GM18858 (cell line): ENCODE measurements at regions not wholly inside any gene's neighbourhood (a gene's known extent, or its start where the extent isn't known, plus 50 kb on each side); places are given as distances from the start of the nearest gene placed in this dataset.

Experiments
- ATAC-seq: cut with Tn5 transposase; IDR thresholded peaks from one replicate; pipeline ENCODE4 v1.9.1; 2021; ENCODE audit not compliant: unreplicated experiment

GRCh38 chr2:65662654-65663432, 230.4 kb upstream of the SPRED2 start:
- no peak for ATAC-seq

GRCh38 chr2:65661980-65662653, 229.7 kb upstream of the SPRED2 start:
- no peak for ATAC-seq

- no peak for ATAC-seq
These were observed 227.9 kb upstream of the SPRED2 start for GRCh38 chr2:65660340-65660739.

- no peak for ATAC-seq
These were observed 226.5 kb upstream of the SPRED2 start for GRCh38 chr2:65658881-65659280.

GRCh38 chr2:65658266-65658665, 225.9 kb upstream of the SPRED2 start:
- ATAC-seq, result no peak

GRCh38 chr2:65656160-65656718, 223.8 kb upstream of the SPRED2 start:
- ATAC-seq, result no peak

GRCh38 chr2:65655000-65655399, 222.6 kb upstream of the SPRED2 start:
- ATAC-seq, result no peak

- no peak for ATAC-seq
These were observed 222.1 kb upstream of the SPRED2 start for GRCh38 chr2:65654496-65654895.

- ATAC-seq, result no peak
These were observed 219.7 kb upstream of the SPRED2 start for GRCh38 chr2:65652066-65652465.

- ATAC-seq, result no peak
These were observed 217.6 kb upstream of the SPRED2 start for GRCh38 chr2:65649811-65650589.

GRCh38 chr2:65647249-65647842, 214.9 kb upstream of the SPRED2 start:
- no peak for ATAC-seq

GRCh38 chr2:65640793-65641103, 208.3 kb upstream of the SPRED2 start:
- no peak for ATAC-seq

- no peak for ATAC-seq
These were observed 206.9 kb upstream of the SPRED2 start for GRCh38 chr2:65639156-65639864.

- ATAC-seq, result no peak
These were observed 206.0 kb upstream of the SPRED2 start for GRCh38 chr2:65638443-65638842.

- no peak for ATAC-seq
These were observed 204.5 kb upstream of the SPRED2 start for GRCh38 chr2:65636813-65637483.

GRCh38 chr2:65636024-65636423, 203.6 kb upstream of the SPRED2 start:
- no peak for ATAC-seq

- no peak for ATAC-seq
These were observed 201.9 kb upstream of the SPRED2 start for GRCh38 chr2:65634304-65634703.

- no peak for ATAC-seq
These were observed 198.2 kb upstream of the SPRED2 start for GRCh38 chr2:65630643-65631042.

- no peak for ATAC-seq
These were observed 195.8 kb upstream of the SPRED2 start for GRCh38 chr2:65628156-65628555.

GRCh38 chr2:65626831-65627230, 194.4 kb upstream of the SPRED2 start:
- no peak for ATAC-seq
